Left cardiac atrium (tissue), 4 donors: ENCODE measurements at regions not wholly inside any gene's neighbourhood (a gene's known extent, or its start where the extent isn't known, plus 50 kb on each side); places are given as distances from the start of the nearest gene placed in this dataset.
A peak's percentile ranks its signal among the peaks of the same experiment; 100 is the strongest.
"Not testable (repeated sequence)": the region's sequence is repeated elsewhere in the genome, so short reads cannot be mapped to it uniquely, and the experiment has no call there.

Experiments used
- ATAC-seq, 2 donors: fragments of 200-7000 bp; cut with Tn5 transposase; one replicate each; pipeline ENCODE4 v1.9.1; 2020; ENCODE audit warnings: mild to moderate bottlenecking in 2 of 2, moderate library complexity in 2 of 2
- DNase-seq: peaks from one replicate; pipeline ENCODE4 v3.0.0-alpha.2; 2020
- intact Hi-C, 2 donors: fragments of 100-400 bp; cut with DNase I; formaldehyde crosslinking; loops; one replicate each; pipeline versions ENCODE4 v1.14.1 to v1.15.1; 2022 to 2023
- donor health status: DM: no; HTN: yes; CAD: no.
- donor health status: DM: no; HTN: yes; CAD: no; lungs with severe emphysema.
- donor health status: DM: yes; HTN: yes; CAD: no.
- donor health status: Dilated cardiomyopathy.

GRCh38 chr3:147654827-147655226 is 245.7 kb downstream of the ZIC1 start:
- intact Hi-C loops: no loop called here
- no peak for DNase-seq
- peak in 1 of 2 donors; percentile 48 for ATAC-seq

GRCh38 chr3:147655236-147655635 is 246.1 kb downstream of the ZIC1 start:
- ATAC-seq (peak in 1 of 2 donors; percentile 31), DNase-seq (no peak)
- intact Hi-C loops: no loop called here

GRCh38 chr3:147656023-147656422 is 246.9 kb downstream of the ZIC1 start:
- no peak for ATAC-seq
- intact Hi-C loops: no loop called here
- DNase-seq: no peak

GRCh38 chr3:147661916-147662315 is 252.8 kb downstream of the ZIC1 start:
- intact Hi-C loops: no loop called here
- no peak for ATAC-seq
- no peak for DNase-seq

- DNase-seq: no peak
- intact Hi-C loops: no loop called here
- no peak for ATAC-seq
These were observed 253.5 kb downstream of the ZIC1 start for GRCh38 chr3:147662705-147663104.

GRCh38 chr3:147669077-147669476 is 259.9 kb downstream of the ZIC1 start:
- DNase-seq (no peak), ATAC-seq (no peak)
- intact Hi-C loops: no loop called here

- intact Hi-C loops: no loop called here
- DNase-seq: no peak
- no peak for ATAC-seq
These were observed 262.9 kb downstream of the ZIC1 start for GRCh38 chr3:147672035-147672434.

- DNase-seq: no peak
- ATAC-seq: no peak
- intact Hi-C loops: no loop called here
These were observed 263.3 kb downstream of the ZIC1 start for GRCh38 chr3:147672436-147672835.

GRCh38 chr3:147675761-147676160 is 266.6 kb downstream of the ZIC1 start:
- ATAC-seq (no peak), DNase-seq (no peak)
- intact Hi-C loops: no loop called here

GRCh38 chr3:147680837-147681483 is 271.8 kb downstream of the ZIC1 start:
- intact Hi-C loops: no loop called here
- ATAC-seq: peak; percentile 97 to 99
- DNase-seq: peak; percentile 67

GRCh38 chr3:147688868-147689267 is 279.7 kb downstream of the ZIC1 start:
- DNase-seq: no peak
- intact Hi-C loops: no loop called here
- ATAC-seq: no peak

- DNase-seq (no peak), ATAC-seq (no peak)
- intact Hi-C loops: no loop called here
These were observed 290.1 kb downstream of the ZIC1 start for GRCh38 chr3:147699175-147699838.

- ATAC-seq (peak in 1 of 2 donors; percentile 84), DNase-seq (no peak)
These were observed 292.0 kb downstream of the ZIC1 start for GRCh38 chr3:147701195-147701594.

GRCh38 chr3:147702509-147702908 is 293.3 kb downstream of the ZIC1 start:
- DNase-seq (no peak), ATAC-seq (peak; percentile 34 to 57)
- intact Hi-C loops: no loop called here

More at GRCh38 chr3:147701195-147701594, 292.0 kb downstream of the ZIC1 start:
- intact Hi-C loops: no loop called here

GRCh38 chr3:147705651-147706051 is 296.5 kb downstream of the ZIC1 start:
- ATAC-seq (no peak), DNase-seq (no peak)
- intact Hi-C loops: no loop called here

GRCh38 chr3:147710753-147711152 is 301.6 kb downstream of the ZIC1 start:
- ATAC-seq, intact Hi-C loops, DNase-seq: not testable (repeated sequence)

- DNase-seq (peak; percentile 23), ATAC-seq (no peak)
- intact Hi-C loops: no loop called here
These were observed 303.2 kb downstream of the ZIC1 start for GRCh38 chr3:147712357-147712756.

GRCh38 chr3:147712758-147713157 is 303.6 kb downstream of the ZIC1 start:
- DNase-seq, ATAC-seq, intact Hi-C loops: not testable (repeated sequence)

GRCh38 chr3:147713234-147714133 is 304.3 kb downstream of the ZIC1 start:
- ATAC-seq: peak in 1 of 2 donors; percentile 19
- DNase-seq: no peak
- intact Hi-C loops: no loop called here

GRCh38 chr3:147729641-147730040 is 320.5 kb downstream of the ZIC1 start:
- ATAC-seq (no peak), DNase-seq (no peak)
- intact Hi-C loops: no loop called here
